OCI-LY1 (cell line): ENCODE measurements at regions not wholly inside any gene's neighbourhood (a gene's known extent, or its start where the extent isn't known, plus 50 kb on each side); places are given as distances from the start of the nearest gene placed in this dataset.

Experiments
- H2AFZ ChIP-seq: fragments of 200-600 bp; sonication (generic), shearing (Covaris generic); 2 replicates; pipeline ENCODE4 v1.6.0; 2014; ENCODE audit warnings: antibody characterized with exemption, mild to moderate bottlenecking, low read length
- H3F3A ChIP-seq: fragments of 200-600 bp; sonication (generic), shearing (Covaris generic); 2 replicates; pipeline ENCODE4 v1.6.0; 2014; ENCODE audit warnings: mild to moderate bottlenecking, antibody characterized with exemption, low read length, moderate library complexity; ENCODE audit not compliant: insufficient read depth
- H3K27ac ChIP-seq: fragments of 200-600 bp; sonication (generic); 2 replicates; pipeline ENCODE4 v1.5.1; 2014; ENCODE audit warnings: low read length, mixed run types, mild to moderate bottlenecking, low read depth; ENCODE audit not compliant: poor library complexity, severe bottlenecking
- H3K27me3 ChIP-seq: fragments of 200-600 bp; sonication (generic); 2 replicates; pipeline ENCODE4 v1.6.0; 2014; ENCODE audit warnings: antibody characterized with exemption, mild to moderate bottlenecking, low read length, moderate library complexity; ENCODE audit not compliant: insufficient read depth
- H3K36me3 ChIP-seq: fragments of 200-600 bp; sonication (generic); 2 replicates; pipeline ENCODE4 v1.6.1; 2014; ENCODE audit warnings: mild to moderate bottlenecking, antibody characterized with exemption, low read length, moderate library complexity, mixed read lengths; ENCODE audit not compliant: insufficient read depth
- H3K4me1 ChIP-seq: fragments of 200-600 bp; sonication (generic); 2 replicates; pipeline ENCODE4 v1.5.1; 2014; ENCODE audit warnings: mild to moderate bottlenecking, low read length, moderate library complexity; ENCODE audit not compliant: insufficient read depth, severe bottlenecking
- H3K4me2 ChIP-seq: fragments of 200-600 bp; sonication (generic), shearing (Covaris generic); 2 replicates; pipeline ENCODE4 v1.6.1; 2014; ENCODE audit warnings: low read length
- H3K4me3 ChIP-seq: fragments of 200-600 bp; sonication (generic); 2 replicates; pipeline ENCODE4 v1.5.1; 2014; ENCODE audit warnings: low read length, low read depth, mild to moderate bottlenecking, mixed read lengths; ENCODE audit not compliant: poor library complexity, severe bottlenecking
- H3K79me2 ChIP-seq: fragments of 200-600 bp; shearing (Covaris generic); 2 replicates; pipeline ENCODE4 v1.6.1; 2016; ENCODE audit warnings: mixed run types, low read length, mixed read lengths; ENCODE audit not compliant: insufficient read depth
- H3K9ac ChIP-seq: fragments of 200-600 bp; sonication (generic), shearing (Covaris generic); 2 replicates; pipeline ENCODE4 v1.6.1; 2014; ENCODE audit warnings: mild to moderate bottlenecking, low read length, mixed read lengths
- H3K9me2 ChIP-seq: fragments of 200-600 bp; sonication (generic), shearing (Covaris generic); 2 replicates; pipeline ENCODE4 v1.6.1; 2014; ENCODE audit warnings: low read depth, mild to moderate bottlenecking, low read length, mixed read lengths
- H3K9me3 ChIP-seq: fragments of 200-600 bp; shearing (Covaris generic); 2 replicates; pipeline ENCODE4 v1.6.1; 2014; ENCODE audit warnings: low read length, mixed read lengths
- H4K20me1 ChIP-seq: fragments of 200-600 bp; sonication (generic), shearing (Covaris generic); 2 replicates; pipeline ENCODE4 v1.6.0; 2016; ENCODE audit warnings: mild to moderate bottlenecking, low read length; ENCODE audit not compliant: insufficient read depth
- CTCF ChIP-seq: fragments of 200-600 bp; sonication (generic), shearing (Covaris generic); IDR thresholded peaks from 2 replicates; pipeline ENCODE4 v1.5.1; 2017; ENCODE audit warnings: mild to moderate bottlenecking, antibody characterized with exemption, low read length, moderate library complexity, mixed read lengths
- EZH2 ChIP-seq: fragments of 200-600 bp; sonication (generic), shearing (Covaris generic); IDR thresholded peaks from 2 replicates; pipeline ENCODE4 v1.8.0; 2017; ENCODE audit warnings: borderline replicate concordance, mixed run types, mild to moderate bottlenecking, antibody characterized with exemption, low read length, moderate library complexity, mixed read lengths

- H2AFZ ChIP-seq: no peak overlapping the region
- H4K20me1 ChIP-seq: no peaks in the 10 kb centered on the region
- H3K4me3 ChIP-seq: no peak overlapping the region
- TF ChIP-seq EZH2: no peak
- no peak for TF ChIP-seq CTCF
- no peaks in the 10 kb centered on the region for H3K4me1 ChIP-seq
- no peak overlapping the region for H3K27ac ChIP-seq
- H3K79me2 ChIP-seq: no peaks in the 10 kb centered on the region
- H3K9me2 ChIP-seq: no peaks in the 10 kb centered on the region
- H3K27me3 ChIP-seq: no peaks in the 10 kb centered on the region
- no peak overlapping the region for H3K4me2 ChIP-seq
- no peaks in the 10 kb centered on the region for H3F3A ChIP-seq
- H3K9ac ChIP-seq: no peak overlapping the region
- no peaks in the 10 kb centered on the region for H3K9me3 ChIP-seq
- H3K36me3 ChIP-seq: no peaks in the 10 kb centered on the region
These were observed 460.3 kb downstream of the ANKRD7 start for GRCh38 chr7:118684796-118685195.

- no peaks in the 10 kb centered on the region for H3F3A ChIP-seq
- no peaks in the 10 kb centered on the region for H3K36me3 ChIP-seq
- H3K9ac ChIP-seq: no peak overlapping the region
- H2AFZ ChIP-seq: no peak overlapping the region
- no peaks in the 10 kb centered on the region for H3K79me2 ChIP-seq
- H3K27ac ChIP-seq: no peak overlapping the region
- no peaks in the 10 kb centered on the region for H3K9me2 ChIP-seq
- H3K4me2 ChIP-seq: no peak overlapping the region
- no peaks in the 10 kb centered on the region for H4K20me1 ChIP-seq
- TF ChIP-seq EZH2 (no peak), CTCF (no peak)
- H3K4me1 ChIP-seq: no peaks in the 10 kb centered on the region
- no peaks in the 10 kb centered on the region for H3K9me3 ChIP-seq
- no peaks in the 10 kb centered on the region for H3K27me3 ChIP-seq
- no peak overlapping the region for H3K4me3 ChIP-seq
These were observed 464.9 kb downstream of the ANKRD7 start for GRCh38 chr7:118689403-118689802.

GRCh38 chr7:118696879-118697278 is 472.4 kb downstream of the ANKRD7 start:
- no peak overlapping the region for H3K4me2 ChIP-seq
- H3K27me3 ChIP-seq: no peaks in the 10 kb centered on the region
- no peak overlapping the region for H2AFZ ChIP-seq
- H3K9ac ChIP-seq: no peak overlapping the region
- TF ChIP-seq CTCF: no peak
- TF ChIP-seq EZH2: no peak
- H4K20me1 ChIP-seq: no peaks in the 10 kb centered on the region
- H3F3A ChIP-seq: no peaks in the 10 kb centered on the region
- H3K36me3 ChIP-seq: no peaks in the 10 kb centered on the region
- no peaks in the 10 kb centered on the region for H3K9me3 ChIP-seq
- no peaks in the 10 kb centered on the region for H3K79me2 ChIP-seq
- no peak overlapping the region for H3K4me3 ChIP-seq
- H3K27ac ChIP-seq: no peak overlapping the region
- no peaks in the 10 kb centered on the region for H3K4me1 ChIP-seq
- no peaks in the 10 kb centered on the region for H3K9me2 ChIP-seq
